Glutamatergic neuron (in vitro differentiated cells): ENCODE measurements at regions not wholly inside any gene's neighbourhood (a gene's known extent, or its start where the extent isn't known, plus 50 kb on each side); places are given as distances from the start of the nearest gene placed in this dataset.
"Not testable (repeated sequence)": the region's sequence is repeated elsewhere in the genome, so short reads cannot be mapped to it uniquely, and the experiment has no call there.

ENCODE experiments used
- DNase-seq: peaks from one replicate; pipeline ENCODE4 v3.0.0; 2022
- H3K27ac Mint-ChIP-seq: one replicate; pipeline ENCODE4 v1.8.0; 2020; ENCODE audit warnings: mild to moderate bottlenecking, mixed read lengths, inconsistent platforms; ENCODE audit not compliant: unreplicated experiment
- H3K27me3 Mint-ChIP-seq: one replicate; pipeline ENCODE4 v1.8.0; 2020; ENCODE audit warnings: mild to moderate bottlenecking, moderate library complexity, mixed read lengths, inconsistent platforms; ENCODE audit not compliant: unreplicated experiment
- H3K36me3 Mint-ChIP-seq: one replicate; pipeline ENCODE4 v1.8.0; 2020; ENCODE audit warnings: mild to moderate bottlenecking, mixed read lengths, inconsistent platforms; ENCODE audit not compliant: unreplicated experiment
- H3K4me1 Mint-ChIP-seq: one replicate; pipeline ENCODE4 v1.8.0; 2020; ENCODE audit warnings: mild to moderate bottlenecking, low read depth, mixed read lengths, inconsistent platforms; ENCODE audit not compliant: unreplicated experiment
- H3K4me3 Mint-ChIP-seq: one replicate; pipeline ENCODE4 v1.8.0; 2020; ENCODE audit warnings: mild to moderate bottlenecking, mixed read lengths, inconsistent platforms; ENCODE audit not compliant: unreplicated experiment
- H3K9me3 Mint-ChIP-seq: one replicate; pipeline ENCODE4 v1.8.0; 2020; ENCODE audit warnings: mild to moderate bottlenecking, moderate library complexity, mixed read lengths, inconsistent platforms; ENCODE audit not compliant: unreplicated experiment
- TF ChIP-seq, protein P1 (sequence below): fragments of 200-600 bp; sonication (generic); IDR thresholded peaks from one replicate; pipeline ENCODE4 v1.5.0; 2021; ENCODE audit not compliant: partially characterized antibody, unreplicated experiment

DNA sequence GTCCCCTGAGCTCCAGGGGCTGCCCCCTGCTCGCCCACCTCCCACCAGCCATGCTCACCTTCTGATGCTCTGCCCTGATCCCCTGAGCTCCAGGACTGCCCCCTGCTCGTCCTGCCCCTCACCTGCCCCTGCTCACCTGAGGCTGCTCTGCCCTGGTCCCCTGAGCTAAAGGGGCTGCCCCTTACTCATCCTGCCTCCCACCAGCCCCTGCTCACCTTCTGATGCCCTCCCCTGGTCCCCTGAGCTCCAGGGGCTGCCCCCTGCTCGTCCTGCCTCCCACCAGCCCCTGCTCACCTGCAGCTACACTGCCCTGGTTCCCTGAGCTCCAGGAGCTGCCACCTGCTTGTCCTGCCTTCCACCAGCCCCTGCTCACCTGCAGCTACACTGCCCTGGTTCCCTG is 247.2 kb downstream of the TMEM121 start:
- Mint-ChIP-seq H3K36me3 (peaks cover 10% of the 10 kb centered on the region), H3K9me3 (peaks cover 33% of the 10 kb centered on the region), H3K27ac (no peak overlapping the region), H3K4me1 (no peaks in the 10 kb centered on the region), H3K27me3 (peaks cover 27% of the 10 kb centered on the region), H3K4me3 (no peak overlapping the region)
- DNase-seq: no peak
- TF ChIP-seq, protein P1, sequence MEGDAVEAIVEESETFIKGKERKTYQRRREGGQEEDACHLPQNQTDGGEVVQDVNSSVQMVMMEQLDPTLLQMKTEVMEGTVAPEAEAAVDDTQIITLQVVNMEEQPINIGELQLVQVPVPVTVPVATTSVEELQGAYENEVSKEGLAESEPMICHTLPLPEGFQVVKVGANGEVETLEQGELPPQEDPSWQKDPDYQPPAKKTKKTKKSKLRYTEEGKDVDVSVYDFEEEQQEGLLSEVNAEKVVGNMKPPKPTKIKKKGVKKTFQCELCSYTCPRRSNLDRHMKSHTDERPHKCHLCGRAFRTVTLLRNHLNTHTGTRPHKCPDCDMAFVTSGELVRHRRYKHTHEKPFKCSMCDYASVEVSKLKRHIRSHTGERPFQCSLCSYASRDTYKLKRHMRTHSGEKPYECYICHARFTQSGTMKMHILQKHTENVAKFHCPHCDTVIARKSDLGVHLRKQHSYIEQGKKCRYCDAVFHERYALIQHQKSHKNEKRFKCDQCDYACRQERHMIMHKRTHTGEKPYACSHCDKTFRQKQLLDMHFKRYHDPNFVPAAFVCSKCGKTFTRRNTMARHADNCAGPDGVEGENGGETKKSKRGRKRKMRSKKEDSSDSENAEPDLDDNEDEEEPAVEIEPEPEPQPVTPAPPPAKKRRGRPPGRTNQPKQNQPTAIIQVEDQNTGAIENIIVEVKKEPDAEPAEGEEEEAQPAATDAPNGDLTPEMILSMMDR: no peak

GRCh38 chr14:105774001-105774400 is 247.6 kb downstream of the TMEM121 start:
- TF ChIP-seq, protein P1: no peak
- Mint-ChIP-seq H3K27me3 (peaks cover 27% of the 10 kb centered on the region), H3K9me3 (peaks cover 33% of the 10 kb centered on the region), H3K36me3 (peaks cover 10% of the 10 kb centered on the region), H3K4me3 (no peak overlapping the region), H3K27ac (no peak overlapping the region), H3K4me1 (no peaks in the 10 kb centered on the region)
- no peak for DNase-seq

- Mint-ChIP-seq H3K27me3 (peaks cover 23% of the 10 kb centered on the region), H3K9me3 (peaks cover 29% of the 10 kb centered on the region)
- H3K4me3 Mint-ChIP-seq, DNase-seq, H3K36me3 Mint-ChIP-seq, H3K4me1 Mint-ChIP-seq, H3K27ac Mint-ChIP-seq: not testable (repeated sequence)
Measured at GRCh38 chr14:105774585-105775348, 248.4 kb downstream of the TMEM121 start.

DNA sequence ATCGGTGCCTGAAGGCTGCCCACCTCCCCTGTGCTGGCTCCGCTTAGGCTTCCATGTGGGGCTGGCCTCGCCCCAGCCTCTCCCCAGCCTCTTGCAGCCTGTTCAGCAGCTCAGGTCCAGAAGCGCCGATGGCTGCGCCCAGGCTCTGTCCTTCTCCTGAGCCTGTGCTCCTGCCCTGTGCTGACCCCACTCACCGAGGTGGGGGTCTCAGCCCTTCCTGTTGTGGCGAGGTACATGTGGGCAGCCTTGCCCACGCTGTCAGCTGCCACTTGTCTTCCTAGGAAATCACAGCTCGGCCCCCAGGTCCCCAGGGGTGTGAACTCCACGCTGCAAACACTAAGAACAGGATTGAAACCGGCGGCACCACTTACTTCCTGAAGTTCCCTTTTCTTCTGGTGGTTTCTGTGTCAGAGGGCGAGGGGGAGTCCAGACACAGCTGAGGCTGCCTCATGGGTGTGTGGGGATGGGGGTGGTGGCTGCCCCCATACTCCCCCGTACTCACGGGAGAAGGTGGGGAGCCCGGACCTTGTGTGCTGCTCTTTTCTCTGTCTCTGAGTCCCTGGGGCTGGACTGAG is 249.1 kb downstream of the TMEM121 start:
- not testable (repeated sequence) for H3K4me1 Mint-ChIP-seq, DNase-seq, H3K27ac Mint-ChIP-seq, H3K4me3 Mint-ChIP-seq, H3K36me3 Mint-ChIP-seq
- Mint-ChIP-seq H3K27me3 (peaks cover 20% of the 10 kb centered on the region), H3K9me3 (peaks cover 27% of the 10 kb centered on the region)

- not testable (repeated sequence) for H3K36me3 Mint-ChIP-seq, H3K4me1 Mint-ChIP-seq
- H3K9me3 Mint-ChIP-seq: peaks cover 27% of the 10 kb centered on the region
Measured at GRCh38 chr14:105776112-105776511, 249.7 kb downstream of the TMEM121 start.

GRCh38 chr14:105776924-105777323 is 250.5 kb downstream of the TMEM121 start:
- Mint-ChIP-seq H3K36me3 (peaks cover 10% of the 10 kb centered on the region), H3K4me3 (no peak overlapping the region), H3K9me3 (peaks cover 27% of the 10 kb centered on the region), H3K27ac (no peak overlapping the region), H3K4me1 (no peaks in the 10 kb centered on the region), H3K27me3 (peaks cover 18% of the 10 kb centered on the region)
- TF ChIP-seq, protein P1: no peak
- no peak for DNase-seq

More at GRCh38 chr14:105776112-105776511, 249.7 kb downstream of the TMEM121 start:
- not testable (repeated sequence) for H3K4me3 Mint-ChIP-seq, DNase-seq, H3K27ac Mint-ChIP-seq
- peaks cover 18% of the 10 kb centered on the region for H3K27me3 Mint-ChIP-seq
